Erythroblast (primary cell): ENCODE measurements at regions not wholly inside any gene's neighbourhood (a gene's known extent, or its start where the extent isn't known, plus 50 kb on each side); places are given as distances from the start of the nearest gene placed in this dataset.

ENCODE experiments used
- GATA1 ChIP-seq: IDR thresholded peaks from 2 replicates; pipeline ENCODE4 v1.6.1; 2011; ENCODE audit warnings: low read depth, mild to moderate bottlenecking, control low read depth, low read length, moderate library complexity
- POLR2A ChIP-seq: IDR thresholded peaks from 2 replicates; pipeline ENCODE4 v1.6.1; 2011; ENCODE audit warnings: mild to moderate bottlenecking, low read length

- TF ChIP-seq POLR2A (no peak), GATA1 (no peak)
Observed at GRCh38 chr6:146886587-146887446, 288.0 kb downstream of the ADGB start.
